SU-DHL-6 (cell line): ENCODE measurements at regions not wholly inside any gene's neighbourhood (a gene's known extent, or its start where the extent isn't known, plus 50 kb on each side); places are given as distances from the start of the nearest gene placed in this dataset.

ENCODE experiments used
- H2AFZ ChIP-seq: fragments of 200-600 bp; sonication (generic); 2 replicates; pipeline ENCODE4 v1.6.1; 2014; ENCODE audit warnings: low read depth, mild to moderate bottlenecking, moderate library complexity, mixed read lengths, antibody characterized with exemption, low read length; ENCODE audit not compliant: severe bottlenecking
- H3F3A ChIP-seq: fragments of 200-600 bp; shearing (Covaris generic); 2 replicates; pipeline ENCODE4 v1.6.0; 2016; ENCODE audit warnings: antibody characterized with exemption, mild to moderate bottlenecking; ENCODE audit not compliant: insufficient read depth
- H3K27ac ChIP-seq: fragments of 200-600 bp; sonication (generic); 2 replicates; pipeline ENCODE4 v1.5.1; 2016; ENCODE audit warnings: low read depth, mild to moderate bottlenecking, low read length, moderate library complexity, mixed read lengths
- H3K27me3 ChIP-seq: fragments of 200-600 bp; sonication (generic), shearing (Covaris generic); 2 replicates; pipeline ENCODE4 v1.6.0; 2014; ENCODE audit warnings: mild to moderate bottlenecking, low read length
- H3K36me3 ChIP-seq: fragments of 200-600 bp; sonication (generic); 2 replicates; pipeline ENCODE4 v1.6.1; 2014; ENCODE audit warnings: mild to moderate bottlenecking, low read length, mixed read lengths
- H3K4me2 ChIP-seq: fragments of 300-600, 200-600 bp; shearing (Covaris generic), sonication (generic); 2 replicates; pipeline ENCODE4 v1.6.0; 2014; ENCODE audit warnings: low read length, low read depth, mild to moderate bottlenecking; ENCODE audit not compliant: poor library complexity, severe bottlenecking
- H3K4me3 ChIP-seq: fragments of 200-600 bp; sonication (generic); 2 replicates; pipeline ENCODE4 v1.5.1; 2014; ENCODE audit warnings: antibody characterized with exemption, low read length, mild to moderate bottlenecking, mixed read lengths; ENCODE audit not compliant: insufficient read depth, poor library complexity, severe bottlenecking
- H3K79me2 ChIP-seq: fragments of 200-600 bp; sonication (generic); 2 replicates; pipeline ENCODE4 v1.6.1; 2014; ENCODE audit warnings: mild to moderate bottlenecking, low read length, moderate library complexity; ENCODE audit not compliant: insufficient read depth
- H3K9ac ChIP-seq: fragments of 200-600 bp; sonication (generic); 2 replicates; pipeline ENCODE4 v1.7.0; 2014; ENCODE audit warnings: mild to moderate bottlenecking, low read length
- H3K9me2 ChIP-seq: fragments of 200-600 bp; sonication (generic); replicated peaks from 2 replicates; pipeline ENCODE4 v1.6.1; 2014; ENCODE audit warnings: low read length; ENCODE audit not compliant: insufficient read depth
- H3K9me3 ChIP-seq: fragments of 200-600 bp; sonication (generic); 2 replicates; pipeline ENCODE4 v1.6.1; 2014; ENCODE audit warnings: low read length, mixed read lengths; ENCODE audit not compliant: insufficient read depth
- H4K20me1 ChIP-seq: fragments of 200-600 bp; sonication (generic); 2 replicates; pipeline ENCODE4 v1.6.1; 2014; ENCODE audit warnings: low read depth, mild to moderate bottlenecking, antibody characterized with exemption, low read length, moderate library complexity, mixed read lengths
- CTCF ChIP-seq: fragments of 200-600 bp; sonication (generic); IDR thresholded peaks from one replicate; pipeline ENCODE4 v1.5.1; 2017; ENCODE audit warnings: antibody characterized with exemption, mild to moderate bottlenecking, low read length, moderate library complexity; ENCODE audit not compliant: insufficient read depth, poor library complexity, severe bottlenecking
- EZH2phosphoT487 ChIP-seq: fragments of 200-600 bp; sonication (generic), shearing (Covaris generic); conservative IDR thresholded peaks from 2 replicates; pipeline ENCODE4 v1.6.1; 2018; ENCODE audit warnings: mild to moderate bottlenecking, antibody characterized with exemption, low read length, moderate library complexity, mixed read lengths

DNA sequence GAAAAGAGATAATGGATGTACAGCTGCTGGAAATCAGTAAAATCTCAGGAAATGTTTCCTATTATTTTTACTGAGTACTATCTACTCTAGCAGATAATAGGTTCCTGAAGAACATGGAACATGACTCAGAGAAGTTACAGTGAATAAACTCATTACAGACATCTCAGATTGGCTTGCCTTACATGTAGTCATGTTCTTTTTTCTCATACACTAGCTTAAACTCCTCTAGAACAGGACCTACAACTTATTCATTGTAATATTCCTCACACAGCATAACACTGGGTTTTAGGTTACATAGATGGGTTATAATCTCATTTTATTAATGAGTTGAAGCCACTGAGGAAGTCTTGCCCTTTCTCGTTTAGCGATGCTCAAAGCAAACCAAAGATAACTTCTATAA lies 86.9 kb upstream of the BMP2K start:
- H3K4me3 ChIP-seq: no peak overlapping the region
- no peak overlapping the region for H2AFZ ChIP-seq
- no peaks in the 10 kb centered on the region for H3K9me2 ChIP-seq
- TF ChIP-seq CTCF (no peak), EZH2phosphoT487 (no peak)
- H3K9ac ChIP-seq: no peak overlapping the region
- no peaks in the 10 kb centered on the region for H3K36me3 ChIP-seq
- H4K20me1 ChIP-seq: no peaks in the 10 kb centered on the region
- H3K79me2 ChIP-seq: no peaks in the 10 kb centered on the region
- H3K27ac ChIP-seq: no peak overlapping the region
- H3F3A ChIP-seq: no peaks in the 10 kb centered on the region
- no peak overlapping the region for H3K4me2 ChIP-seq
- H3K9me3 ChIP-seq: no peaks in the 10 kb centered on the region
- H3K27me3 ChIP-seq: no peaks in the 10 kb centered on the region

- Histone ChIP-seq H3K36me3 (no peaks in the 10 kb centered on the region), H3K9me2 (no peaks in the 10 kb centered on the region), H3K4me2 (no peak overlapping the region), H3K27me3 (no peaks in the 10 kb centered on the region), H3K79me2 (no peaks in the 10 kb centered on the region), H3K4me3 (no peak overlapping the region), H3K9ac (no peak overlapping the region), H2AFZ (no peak overlapping the region), H4K20me1 (no peaks in the 10 kb centered on the region), H3K9me3 (no peaks in the 10 kb centered on the region), H3F3A (no peaks in the 10 kb centered on the region), H3K27ac (no peak overlapping the region)
- TF ChIP-seq CTCF (no peak), EZH2phosphoT487 (no peak)
These were observed 86.3 kb upstream of the BMP2K start for GRCh38 chr4:78689700-78690323.

GRCh38 chr4:78691334-78691754 lies 84.8 kb upstream of the BMP2K start:
- no peak overlapping the region for H2AFZ ChIP-seq
- H3K27ac ChIP-seq: no peak overlapping the region

More at GRCh38 chr4:78691334-78691754, 84.8 kb upstream of the BMP2K start:
- H3K79me2 ChIP-seq: no peaks in the 10 kb centered on the region
- no peaks in the 10 kb centered on the region for H3F3A ChIP-seq
- no peak overlapping the region for H3K4me3 ChIP-seq
- no peaks in the 10 kb centered on the region for H3K9me3 ChIP-seq
- no peaks in the 10 kb centered on the region for H3K36me3 ChIP-seq
- H4K20me1 ChIP-seq: no peaks in the 10 kb centered on the region
- no peak overlapping the region for H3K4me2 ChIP-seq
- no peaks in the 10 kb centered on the region for H3K27me3 ChIP-seq
- H3K9me2 ChIP-seq: no peaks in the 10 kb centered on the region
- TF ChIP-seq EZH2phosphoT487 (no peak), CTCF (no peak)
- H3K9ac ChIP-seq: no peak overlapping the region
